AG04449 (cell line): ENCODE measurements at regions not wholly inside any gene's neighbourhood (a gene's known extent, or its start where the extent isn't known, plus 50 kb on each side); places are given as distances from the start of the nearest gene placed in this dataset.

Source experiments
- CTCF ChIA-PET: fragments of 350-600 bp; formaldehyde crosslinking; extraction: SDS; loops from one replicate; lab custom pipeline; 2021; ENCODE audit warnings: antibody characterized with exemption; lab: Yijun Ruan, JAX
- POLR2A ChIA-PET: fragments of 400-600, 350-600 bp; formaldehyde crosslinking; extraction: SDS; loops from one replicate; lab custom pipeline; 2020; ENCODE audit warnings: antibody characterized with exemption, inconsistent platforms; lab: Yijun Ruan, JAX
- DNase-seq: peaks from one replicate; pipeline ENCODE4 v3.0.0-alpha.2; 2010; ENCODE audit warnings: low read depth, low spot score
- H3K4me3 ChIP-seq: 2 replicates; pipeline ENCODE4 v1.5.1; 2011; ENCODE audit warnings: low read depth, mild to moderate bottlenecking, control low read depth, low read length
- CTCF ChIP-seq: IDR thresholded peaks from one replicate; pipeline ENCODE4 v1.5.1; 2011; ENCODE audit warnings: mild to moderate bottlenecking, moderate library complexity, low read length, control low read depth, inconsistent platforms; ENCODE audit not compliant: insufficient read depth; ENCODE audit errors: missing control alignments

GRCh38 chr5:166553778-166554177 is 1737.7 kb upstream of the WWC1 start:
- ChIA-PET CTCF (no interaction called here), POLR2A (no interaction called here)
- no peak for DNase-seq
- no peak overlapping the region for H3K4me3 ChIP-seq
- no peak for TF ChIP-seq CTCF

- DNase-seq: no peak
- POLR2A ChIA-PET: no interaction called here
- CTCF ChIA-PET: no interaction called here
- H3K4me3 ChIP-seq: no peak overlapping the region
- no peak for TF ChIP-seq CTCF
Observed at GRCh38 chr5:166561759-166562158, 1729.7 kb upstream of the WWC1 start.

GRCh38 chr5:166562246-166562645 is 1729.2 kb upstream of the WWC1 start:
- DNase-seq: no peak
- H3K4me3 ChIP-seq: no peak overlapping the region
- no peak for TF ChIP-seq CTCF
- ChIA-PET CTCF (no interaction called here), POLR2A (no interaction called here)

- DNase-seq: no peak
- CTCF ChIA-PET: no interaction called here
- no peak for TF ChIP-seq CTCF
- H3K4me3 ChIP-seq: no peak overlapping the region
- POLR2A ChIA-PET: no interaction called here
Observed at GRCh38 chr5:166566725-166567124, 1724.7 kb upstream of the WWC1 start.

- no peak for TF ChIP-seq CTCF
- ChIA-PET CTCF (no interaction called here), POLR2A (no interaction called here)
- no peak for DNase-seq
- no peak overlapping the region for H3K4me3 ChIP-seq
Observed at GRCh38 chr5:166570865-166571264, 1720.6 kb upstream of the WWC1 start.

GRCh38 chr5:166571668-166572067 is 1719.8 kb upstream of the WWC1 start:
- POLR2A ChIA-PET: no interaction called here
- TF ChIP-seq CTCF: no peak
- CTCF ChIA-PET: no interaction called here

More at GRCh38 chr5:166571668-166572067, 1719.8 kb upstream of the WWC1 start:
- no peak overlapping the region for H3K4me3 ChIP-seq
- no peak for DNase-seq
